HG03571 (cell line): ENCODE measurements at regions not wholly inside any gene's neighbourhood (a gene's known extent, or its start where the extent isn't known, plus 50 kb on each side); places are given as distances from the start of the nearest gene placed in this dataset.
A peak's percentile ranks its signal among the peaks of the same experiment; 100 is the strongest.

ENCODE experiments used
- ATAC-seq: cut with Tn5 transposase; IDR thresholded peaks from one replicate; pipeline ENCODE4 v1.9.1; 2021; ENCODE audit not compliant: unreplicated experiment

DNA sequence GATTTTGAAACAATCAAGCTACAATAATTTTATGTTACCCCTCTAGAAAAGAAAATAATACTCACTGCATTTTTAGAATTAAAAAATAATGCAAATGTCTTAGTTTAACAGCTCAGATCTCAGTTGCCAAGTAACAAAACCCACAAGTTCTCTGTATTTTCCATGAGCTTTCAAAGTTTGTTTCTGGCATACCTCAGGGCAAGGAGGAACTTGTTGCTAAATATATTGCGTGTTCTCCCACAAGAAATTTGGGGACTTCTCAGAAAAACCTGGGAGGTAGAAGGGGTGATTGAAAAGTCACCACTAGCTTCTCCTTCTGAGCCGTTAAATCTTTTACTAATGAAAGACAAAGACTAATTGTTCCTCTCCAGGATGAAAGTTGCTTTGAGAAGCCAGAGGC, 236.8 kb upstream of the MARCKS start:
- ATAC-seq: no peak

DNA sequence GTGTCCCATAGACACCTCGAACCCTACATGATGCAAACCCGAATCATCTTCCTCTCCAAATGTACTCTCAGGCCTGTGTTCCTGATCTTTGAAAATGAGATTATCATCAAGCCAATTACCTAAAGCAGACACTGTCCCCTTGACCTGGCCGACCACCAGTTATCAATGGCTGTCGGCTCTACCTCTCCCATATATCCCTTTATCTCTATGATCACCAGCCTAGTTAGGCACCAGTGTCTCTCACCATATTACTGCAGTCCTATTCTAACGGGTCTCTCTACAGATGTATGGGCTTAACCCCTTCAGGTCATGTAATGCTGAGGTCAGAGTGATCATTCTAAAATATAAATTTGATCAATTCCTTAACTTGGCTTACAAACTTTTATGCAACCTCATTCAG, 234.9 kb upstream of the MARCKS start:
- ATAC-seq: no peak

DNA sequence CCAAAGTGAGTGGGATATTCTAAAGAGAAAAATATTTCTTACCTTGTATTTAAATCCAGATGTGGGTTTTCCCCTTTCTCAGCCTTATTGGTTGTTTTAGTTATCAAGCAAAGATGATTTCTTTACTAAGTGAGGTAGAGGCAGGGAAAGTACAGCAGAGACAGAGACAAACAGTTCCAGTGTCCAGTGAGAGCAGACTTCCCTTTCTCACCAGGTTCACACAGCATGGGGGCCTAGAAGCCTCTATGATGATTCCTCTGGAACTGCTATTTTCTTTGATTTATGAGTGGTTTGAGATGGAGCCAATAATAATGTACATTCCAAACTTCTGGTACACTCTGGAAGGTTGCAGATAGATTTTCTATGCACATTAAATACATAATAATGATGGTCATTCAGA, 234.0 kb upstream of the MARCKS start:
- no peak for ATAC-seq

DNA sequence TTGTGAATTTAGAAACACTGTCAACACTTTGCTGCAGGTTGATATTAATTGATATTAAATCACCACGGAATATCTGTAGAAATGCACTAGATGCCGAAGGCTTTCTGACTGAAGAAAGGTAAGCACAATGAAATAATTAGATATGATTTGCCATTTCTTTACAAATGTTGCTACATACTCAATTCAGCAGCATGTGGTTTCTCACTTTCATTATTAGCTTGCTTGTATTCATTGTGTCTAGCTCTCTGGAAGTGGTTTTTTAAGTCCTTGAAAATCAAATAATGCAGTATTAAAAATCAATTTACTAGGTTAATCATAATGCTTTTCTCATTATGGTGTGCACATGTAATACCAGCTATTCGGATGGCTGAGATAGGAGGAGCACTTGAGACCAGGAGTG, 231.3 kb upstream of the MARCKS start:
- peak; percentile 40 for ATAC-seq

DNA sequence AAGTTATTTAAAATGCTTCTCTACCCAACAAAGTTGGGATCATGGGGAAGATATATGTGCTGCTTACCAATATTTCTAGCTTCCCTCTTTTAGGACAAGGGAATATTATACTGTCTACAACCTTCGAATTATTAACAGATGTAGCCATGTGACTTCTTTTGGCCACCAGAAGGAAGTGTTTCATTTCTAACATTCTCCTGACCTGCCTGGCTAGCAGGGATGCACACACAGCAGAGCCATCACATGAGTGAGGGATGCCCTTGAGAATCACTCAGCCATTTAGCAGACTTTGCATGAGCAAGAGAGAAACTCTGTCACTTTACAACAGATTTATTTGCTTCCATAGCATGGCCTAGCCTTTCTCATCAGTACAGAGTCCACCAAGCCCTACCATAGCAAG, 230.7 kb upstream of the MARCKS start:
- ATAC-seq: peak; percentile 32

DNA sequence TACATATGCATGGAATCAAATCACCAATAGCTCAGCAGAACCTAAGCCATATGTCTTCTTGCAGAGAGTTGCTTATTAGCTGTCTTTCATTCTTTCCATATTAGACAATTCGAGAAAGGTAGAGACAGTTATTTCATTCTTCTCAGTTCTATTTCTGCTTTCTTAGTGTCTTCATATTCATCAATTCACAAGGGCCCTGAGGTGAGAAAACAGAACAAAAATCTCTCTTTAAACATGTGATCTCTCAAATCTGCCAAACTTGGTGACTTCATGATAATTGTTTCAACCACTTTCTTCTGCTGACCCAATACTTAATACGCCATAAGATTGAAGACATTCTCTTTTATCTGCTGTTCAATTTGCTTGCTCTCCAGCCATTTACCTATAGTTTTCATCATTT, 229.7 kb upstream of the MARCKS start:
- ATAC-seq: no peak

DNA sequence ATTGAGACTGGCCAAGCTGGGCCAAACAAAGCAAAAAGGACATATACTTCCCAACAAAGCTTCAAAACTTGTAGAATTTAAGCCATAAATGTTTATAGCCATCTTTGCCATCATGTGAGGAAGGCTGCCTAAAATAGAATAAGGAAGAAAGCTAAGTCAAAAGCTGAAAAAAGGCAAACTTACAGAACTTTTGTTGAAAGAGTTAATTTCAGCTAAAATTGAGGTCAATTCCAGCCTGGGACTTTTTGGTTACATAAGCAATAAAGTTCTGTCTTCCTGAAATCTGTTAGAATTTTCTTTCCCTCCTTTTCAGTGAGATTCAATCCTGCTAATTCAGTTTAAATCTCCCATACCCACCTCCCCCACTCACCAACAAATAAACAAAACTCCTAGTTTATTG, 227.9 kb upstream of the MARCKS start:
- ATAC-seq: no peak

DNA sequence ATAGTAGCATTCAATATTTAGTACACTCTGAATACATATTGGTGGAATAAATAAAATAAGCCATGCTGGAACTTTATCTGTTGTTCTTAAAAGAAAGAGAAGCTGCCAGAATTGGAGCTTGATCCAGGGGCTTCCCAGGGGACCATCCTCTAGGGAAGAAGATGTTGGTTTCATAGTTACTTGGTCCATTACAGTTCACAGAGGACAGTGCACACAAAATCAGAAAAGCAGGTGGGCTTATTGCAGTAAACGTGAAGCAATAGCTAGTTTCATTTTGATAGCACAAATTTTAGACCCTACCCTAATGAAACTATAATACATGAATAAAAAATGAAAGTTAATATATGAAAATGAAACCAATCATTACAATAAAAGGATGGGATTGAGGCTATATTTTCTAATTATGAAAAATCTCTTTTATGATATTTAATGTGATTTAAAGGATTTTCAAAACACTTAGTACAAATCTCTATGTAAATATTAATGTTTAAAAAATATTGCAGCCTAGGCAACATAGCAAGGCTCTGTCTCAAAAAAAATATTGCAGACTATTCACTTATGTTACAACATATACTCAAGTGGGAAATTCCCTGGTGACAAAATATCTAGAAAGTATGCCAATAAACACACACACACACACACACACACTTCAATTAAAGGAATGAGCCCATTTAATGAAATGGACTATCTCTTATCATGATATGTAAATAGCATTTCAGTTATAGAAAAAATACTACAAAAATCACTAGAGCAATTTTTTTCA, 227.0 kb upstream of the MARCKS start:
- no peak for ATAC-seq

DNA sequence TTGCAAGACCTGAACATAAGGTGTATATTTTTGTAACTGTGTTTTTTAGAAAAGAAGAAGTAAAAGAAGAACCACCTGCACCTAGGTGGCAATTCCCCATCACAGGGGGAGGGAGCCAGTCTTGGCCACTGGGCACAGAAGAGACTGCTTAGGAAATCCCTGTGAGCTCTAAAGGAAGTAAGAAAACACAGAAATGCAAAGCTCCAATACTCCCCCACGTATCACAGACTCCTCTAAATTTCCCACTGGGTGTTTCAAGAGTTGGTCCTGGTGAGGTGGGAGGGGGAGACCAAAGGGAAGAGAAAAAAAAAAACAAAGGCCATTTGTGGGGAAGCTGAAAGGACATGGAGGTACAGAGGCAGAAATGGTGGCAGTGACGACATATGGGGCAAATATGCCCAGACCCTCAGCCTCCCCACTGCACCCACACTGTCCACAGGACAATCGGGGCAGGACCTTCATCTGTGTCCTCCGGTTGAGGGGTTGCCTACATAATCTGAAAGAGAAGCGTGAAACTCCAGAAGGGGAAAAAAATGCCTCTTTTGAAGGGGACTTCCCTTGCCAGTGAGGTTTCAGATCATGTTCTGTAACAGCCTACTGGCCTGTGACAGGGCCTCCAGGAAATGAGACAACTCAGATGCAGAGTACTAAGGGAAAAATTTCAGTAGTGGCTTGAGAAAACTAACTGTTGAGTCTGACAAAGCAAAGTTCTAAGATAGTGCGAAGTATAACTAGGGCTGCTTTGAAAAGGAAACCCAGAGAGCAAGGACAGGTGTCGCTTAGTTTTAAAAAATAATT, 226.2 kb upstream of the MARCKS start:
- ATAC-seq: peak; percentile 57

DNA sequence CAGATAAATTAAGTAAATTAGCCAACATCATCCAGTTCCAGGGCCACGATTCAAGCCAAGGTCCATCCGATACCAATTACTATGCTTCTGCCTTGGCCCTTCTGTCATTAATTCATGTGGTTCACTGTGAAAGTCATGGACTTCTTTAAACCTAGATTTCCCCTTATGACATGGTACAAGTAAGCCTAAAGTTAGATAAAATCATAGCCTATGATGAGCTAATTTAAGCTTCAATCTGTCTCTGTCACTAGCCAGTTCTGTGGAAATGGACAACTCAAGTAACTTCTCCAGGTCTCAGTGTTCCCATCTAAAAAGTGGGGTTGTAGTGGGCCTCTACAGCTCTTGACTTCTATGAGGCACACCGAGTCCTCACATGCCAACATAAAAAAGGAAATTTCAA, 225.5 kb upstream of the MARCKS start:
- ATAC-seq: no peak

DNA sequence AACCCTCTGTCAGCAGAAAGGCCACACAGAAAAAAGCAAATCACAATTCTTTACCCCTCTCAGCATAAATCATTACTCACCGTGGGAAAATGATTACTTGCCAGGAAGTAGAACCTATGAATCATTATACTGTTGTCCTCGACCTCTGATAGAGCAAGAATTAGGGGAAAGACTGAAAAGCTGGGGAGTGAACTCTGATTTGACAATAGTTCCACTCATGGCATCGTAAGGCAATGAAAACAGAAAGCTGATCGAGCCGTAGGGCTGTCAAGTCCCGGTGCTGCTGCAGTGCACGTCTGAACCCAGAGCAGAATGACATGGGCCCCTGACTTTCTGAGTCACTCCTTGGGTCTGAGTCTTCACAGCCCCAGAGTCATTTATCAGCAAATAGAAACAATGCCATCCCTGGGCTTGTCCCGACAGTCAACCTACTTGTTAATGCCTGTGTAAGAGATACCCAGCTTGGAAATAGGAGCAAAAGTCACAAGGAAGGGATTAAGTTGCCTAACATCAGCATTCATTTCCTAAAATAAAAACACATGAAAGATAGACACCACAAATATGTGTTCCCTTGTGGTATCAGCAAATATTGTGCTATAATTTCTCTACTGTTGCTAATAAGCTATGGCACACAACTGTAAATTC, 224.8 kb upstream of the MARCKS start:
- ATAC-seq: peak; percentile 37

DNA sequence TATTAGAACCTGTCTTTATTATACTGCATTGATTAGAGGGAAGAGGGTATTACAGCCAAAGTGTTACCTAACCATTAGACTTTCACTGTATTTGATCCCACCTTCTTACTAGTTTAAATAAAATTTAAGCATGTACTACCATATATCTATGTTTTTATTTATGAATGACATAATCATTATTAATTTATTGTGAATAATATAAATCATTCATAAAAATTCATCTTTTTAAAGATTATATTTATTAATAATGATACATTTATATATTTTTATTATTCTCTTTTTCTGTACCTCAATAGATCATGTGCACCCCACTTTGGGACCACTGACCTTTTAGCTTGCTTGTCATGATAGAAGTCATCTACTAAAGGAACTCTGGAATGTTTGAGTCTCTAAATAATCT, 223.5 kb upstream of the MARCKS start:
- no peak for ATAC-seq

DNA sequence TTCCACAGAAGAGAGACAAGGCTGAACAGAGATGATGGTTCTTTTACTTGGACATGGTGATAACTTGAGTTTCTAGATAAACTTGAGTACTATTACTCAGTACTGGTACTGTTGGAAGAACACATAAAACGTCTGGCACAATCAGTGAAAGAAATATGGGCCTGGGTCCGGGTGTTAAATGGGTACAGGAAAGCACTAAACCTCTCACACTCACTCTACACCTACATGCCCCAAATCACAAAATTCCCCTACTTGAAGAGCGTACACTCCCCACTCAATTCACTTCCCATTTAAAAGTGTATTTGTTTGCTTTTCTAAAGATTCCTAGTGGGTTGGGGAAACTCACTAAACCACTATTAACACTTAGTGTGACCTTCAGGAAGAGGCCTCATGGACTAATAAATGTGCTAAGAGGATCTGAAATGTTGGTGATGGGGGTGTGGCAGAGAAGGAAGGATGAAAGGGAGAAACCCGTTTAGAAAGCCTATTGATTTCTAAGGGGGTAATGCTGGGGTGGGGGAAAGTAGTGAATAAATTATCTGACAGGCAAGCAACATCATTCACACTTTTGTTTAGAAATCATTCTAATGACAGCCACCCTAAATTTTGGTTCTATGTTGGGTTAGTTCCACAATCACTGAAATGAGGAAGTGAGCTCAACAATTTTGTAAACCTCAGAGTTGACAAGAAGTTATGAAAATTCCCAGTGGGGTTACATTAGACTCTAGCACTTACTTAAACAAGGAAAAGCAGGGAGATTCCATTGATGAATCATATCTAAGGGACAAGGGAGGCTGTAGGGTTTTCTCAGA, 222.6 kb upstream of the MARCKS start:
- no peak for ATAC-seq

DNA sequence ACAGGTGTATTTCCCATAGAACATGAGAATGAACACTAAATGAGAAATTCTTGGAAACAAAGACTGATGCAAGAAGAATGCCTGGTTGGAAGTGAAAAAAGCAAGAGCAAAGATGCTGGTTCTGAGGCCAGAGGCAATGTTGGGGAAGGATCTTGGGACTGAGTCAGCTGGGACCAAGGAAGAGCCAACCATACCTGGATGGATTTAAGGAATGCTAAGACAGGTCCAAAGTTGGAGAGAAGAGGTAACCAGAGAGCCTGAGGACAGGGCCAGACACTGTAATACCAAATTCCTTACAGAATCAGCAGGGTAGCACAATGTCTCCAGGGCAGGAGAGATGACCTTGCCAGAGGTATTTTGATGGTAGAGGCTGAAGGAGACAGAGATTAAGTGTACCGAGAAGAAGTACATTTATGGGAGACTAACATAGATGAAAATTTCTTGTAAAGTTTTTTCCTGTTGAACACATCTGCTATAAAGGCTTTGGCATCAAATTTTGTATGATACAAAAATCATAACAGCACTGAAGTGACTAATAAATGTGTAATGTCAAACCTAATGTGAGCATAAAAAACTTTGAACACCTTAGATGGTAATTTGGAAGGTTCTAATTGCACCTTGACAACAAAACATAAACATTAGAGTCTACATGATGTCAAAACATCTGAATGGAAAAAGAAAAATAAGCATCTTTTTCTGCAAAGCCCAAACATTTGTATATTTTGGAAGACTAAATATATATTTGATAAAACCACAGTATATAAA, 221.7 kb upstream of the MARCKS start:
- ATAC-seq: no peak

DNA sequence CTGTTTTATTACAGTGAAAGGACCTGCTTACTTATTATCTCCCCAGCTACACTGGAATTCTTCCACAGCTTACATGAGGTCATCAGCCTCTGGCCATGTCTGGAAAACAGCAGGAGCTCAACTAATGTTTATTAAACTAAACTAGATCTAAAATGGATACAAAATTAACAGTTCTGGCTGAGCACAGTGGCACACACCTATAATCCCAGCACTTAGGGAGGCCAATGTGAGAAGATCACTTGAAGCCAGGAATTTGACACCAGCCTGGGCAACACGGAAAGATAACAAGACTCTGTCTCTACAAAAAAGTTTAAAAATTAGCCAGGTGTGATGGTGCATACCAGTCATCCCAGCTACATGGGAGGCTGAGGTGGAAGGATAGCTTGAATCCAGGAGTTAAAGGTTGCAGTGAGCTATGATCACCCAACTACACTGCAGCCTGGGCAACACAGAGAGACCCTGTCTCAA, 220.8 kb upstream of the MARCKS start:
- no peak for ATAC-seq

DNA sequence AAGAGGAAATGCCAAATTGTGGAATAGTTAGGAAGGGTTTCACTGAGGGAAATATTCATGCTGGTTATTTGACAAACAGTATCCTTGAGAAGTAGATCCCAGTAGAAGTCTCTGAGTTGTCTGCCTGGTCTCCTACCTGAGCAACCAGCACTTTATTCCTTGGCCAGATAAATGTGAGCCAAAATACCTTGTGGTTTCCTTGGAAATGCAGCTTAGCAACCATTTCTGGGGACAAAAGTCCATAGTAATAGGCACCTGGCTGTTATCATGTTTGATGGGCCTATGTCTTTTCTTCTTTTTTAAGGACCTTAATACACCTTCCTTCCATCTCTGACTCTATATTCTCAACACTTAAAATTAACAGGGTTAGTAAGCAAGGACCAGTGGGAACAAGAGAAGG, 217.1 kb upstream of the MARCKS start:
- no peak for ATAC-seq

DNA sequence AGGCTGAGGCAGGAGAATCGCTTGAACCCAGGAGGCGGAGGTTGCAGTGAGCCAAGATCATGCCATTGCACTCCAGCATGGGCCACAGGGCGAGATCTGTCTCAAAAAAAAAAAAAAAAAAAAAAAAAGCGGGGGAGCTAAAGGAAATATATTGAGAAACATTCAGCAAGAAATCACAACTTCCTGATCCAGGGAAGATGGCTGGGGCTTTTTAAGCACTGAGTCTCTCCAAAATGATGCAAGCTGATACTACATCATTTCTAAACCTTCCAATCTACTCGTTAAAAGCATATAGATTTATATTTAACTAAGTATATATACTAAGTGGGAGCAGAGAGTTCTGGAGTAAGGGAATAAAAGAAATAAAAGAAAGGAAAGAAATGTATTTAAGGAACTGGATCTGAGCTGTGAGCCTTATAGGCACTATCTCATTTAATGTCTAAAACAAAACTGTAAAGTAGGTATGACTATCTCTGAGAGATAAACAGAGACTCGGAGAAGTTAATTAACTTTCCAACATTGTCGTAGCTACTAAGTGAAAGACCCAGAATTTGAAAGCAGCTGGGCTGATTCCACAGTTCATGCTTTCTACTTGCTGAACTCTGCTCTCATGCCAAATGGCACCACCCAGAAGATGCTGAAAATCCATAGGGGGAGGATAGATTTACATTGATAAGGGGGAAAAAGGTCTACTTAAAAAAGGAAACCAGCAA, 215.0 kb upstream of the MARCKS start:
- ATAC-seq: no peak

DNA sequence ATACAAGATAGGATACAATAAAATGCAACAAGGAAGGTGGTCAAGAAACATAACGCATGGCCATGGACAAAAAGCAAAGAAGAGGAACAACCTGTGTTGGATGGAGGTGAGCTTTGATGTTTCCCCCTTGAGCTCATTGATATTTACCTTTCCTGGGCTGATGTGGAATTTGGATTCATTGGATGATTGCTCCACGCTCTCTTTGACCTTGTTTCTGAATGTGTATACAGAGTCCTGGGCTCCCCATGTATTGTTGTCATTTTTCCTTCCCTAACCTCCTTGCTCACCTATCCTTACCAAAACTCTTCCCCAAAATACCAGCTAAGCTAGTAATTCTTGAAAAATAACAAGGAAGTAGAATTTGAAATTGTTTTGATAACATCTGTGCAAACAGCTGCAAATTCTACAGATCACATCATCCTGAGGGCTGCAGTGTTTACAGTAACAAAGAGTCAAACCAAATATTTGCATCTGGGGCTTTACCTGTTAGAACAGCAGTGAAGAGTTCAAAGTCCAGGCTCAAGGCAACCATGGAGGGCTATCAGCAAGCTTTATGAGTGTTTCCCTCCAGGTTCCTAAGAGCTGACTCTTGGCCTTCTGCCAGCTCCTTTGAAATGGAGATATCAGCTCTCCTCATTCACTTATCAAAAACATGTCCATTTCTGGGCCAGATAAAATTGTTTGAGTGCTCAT, 214.3 kb upstream of the MARCKS start:
- ATAC-seq: peak; percentile 91

DNA sequence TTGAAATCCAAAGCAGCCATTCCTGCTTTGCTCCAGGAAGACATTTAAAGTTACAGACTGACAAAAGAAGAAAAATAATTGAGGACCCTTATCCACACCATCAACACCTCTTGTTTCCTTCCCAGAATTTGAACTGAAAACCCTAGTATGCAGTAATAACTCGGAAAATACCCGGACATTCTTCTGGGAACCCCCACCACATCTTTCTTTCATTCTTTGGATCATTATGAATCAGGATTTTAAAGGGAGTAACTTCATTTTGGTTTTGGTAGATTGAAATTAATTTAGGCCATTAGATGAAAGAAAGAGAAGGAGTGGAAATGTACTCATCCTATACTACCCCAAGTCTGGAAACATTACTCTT, 213.8 kb upstream of the MARCKS start:
- ATAC-seq: no peak
